B cell (primary cell): ENCODE measurements at regions not wholly inside any gene's neighbourhood (a gene's known extent, or its start where the extent isn't known, plus 50 kb on each side); places are given as distances from the start of the nearest gene placed in this dataset.
"Not testable (repeated sequence)": the region's sequence is repeated elsewhere in the genome, so short reads cannot be mapped to it uniquely, and the experiment has no call there.

Source experiments
- ATAC-seq: fragments of 200-7000 bp; cut with Tn5 transposase; one replicate; pipeline ENCODE4 v1.10.0; 2021; ENCODE audit warnings: low read depth, mild to moderate bottlenecking, moderate number of reproducible peaks, moderate library complexity
- CTCF ChIA-PET: fragments of 350-600 bp; sonication (Branson Sonifier 250); formaldehyde crosslinking; loops from one replicate; lab custom pipeline; 2021; ENCODE audit warnings: antibody characterized with exemption, inconsistent platforms; lab: Charles Lee
- POLR2A ChIA-PET: fragments of 350-600 bp; sonication (Branson Sonifier 250); formaldehyde crosslinking; loops from one replicate; lab custom pipeline; 2021; ENCODE audit warnings: antibody characterized with exemption; lab: Charles Lee
- DNase-seq: peaks from one replicate; pipeline ENCODE4 v3.0.0; 2013
- H2AFZ ChIP-seq: 2 replicates; pipeline ENCODE4 v1.6.1; 2012; ENCODE audit warnings: mild to moderate bottlenecking, low read depth, low read length; ENCODE audit not compliant: insufficient read depth, poor library complexity, severe bottlenecking
- H3K27ac ChIP-seq, 2 donors: 1 replicate in 1 of 2; 2 replicates in 1 of 2; pipeline ENCODE4 v1.5.1; 2012 to 2013; ENCODE audit warnings: low read length in 2 of 2, mild to moderate bottlenecking in 2 of 2, moderate library complexity in 1 of 2
- H3K27me3 ChIP-seq, 4 experiments: fragments of 200-600 bp in 1 of 4; sonication (generic) in 1 of 4; replicated peaks in 1 of 4; 1 replicate in 2 of 4; 2 replicates in 2 of 4; pipeline versions ENCODE4 v1.6.1 to v1.7.0; 2013 to 2016; ENCODE audit warnings: low read length in 3 of 4, mild to moderate bottlenecking in 2 of 4, mixed read lengths in 1 of 4, moderate library complexity in 1 of 4; ENCODE audit not compliant: insufficient read depth in 4 of 4, control insufficient read depth in 3 of 4; ENCODE audit errors: control extremely low read depth in 1 of 4
- H3K36me3 ChIP-seq, 2 experiments: replicated peaks in 1 of 2; 1 replicate in 1 of 2; 2 replicates in 1 of 2; pipeline versions ENCODE4 v1.6.1 to v1.7.1; 2013; ENCODE audit warnings: low read length in 1 of 2; ENCODE audit not compliant: insufficient read depth in 2 of 2, control insufficient read depth in 1 of 2; ENCODE audit errors: control extremely low read depth in 1 of 2, extremely low read depth in 1 of 2
- H3K4me1 ChIP-seq, 2 donors: fragments of 200-600 bp in 1 of 2; sonication (generic) in 1 of 2; 1 replicate in 1 of 2; 2 replicates in 1 of 2; pipeline versions ENCODE4 v1.5.1 to v1.6.1; 2013 to 2017; ENCODE audit warnings: low read length in 2 of 2; ENCODE audit not compliant: control insufficient read depth in 2 of 2, insufficient read depth in 2 of 2
- H3K4me2 ChIP-seq: replicated peaks from 2 replicates; pipeline ENCODE3; 2012; ENCODE audit warnings: mild to moderate bottlenecking, low read depth, low read length; ENCODE audit not compliant: poor library complexity, severe bottlenecking
- H3K4me3 ChIP-seq, 5 experiments: fragments of 200-600 bp in 1 of 5; sonication (generic) in 1 of 5; 1 replicate in 3 of 5; 2 replicates in 2 of 5; pipeline versions ENCODE4 v1.5.1 to v1.7.0; 2011 to 2016; ENCODE audit warnings: low read length in 4 of 5, mild to moderate bottlenecking in 4 of 5, low read depth in 2 of 5, control low read depth in 1 of 5, moderate library complexity in 1 of 5; ENCODE audit not compliant: insufficient read depth in 1 of 5; ENCODE audit errors: control extremely low read depth in 1 of 5, extremely low read depth in 1 of 5
- H3K79me2 ChIP-seq: fragments of 200-600 bp; sonication (generic); one replicate; pipeline ENCODE4 v1.6.0; 2016; ENCODE audit warnings: low read length; ENCODE audit not compliant: control insufficient read depth, insufficient read depth
- H3K9ac ChIP-seq: fragments of 200-600 bp; sonication (generic); 2 replicates; pipeline ENCODE4 v1.6.1; 2017; ENCODE audit warnings: mild to moderate bottlenecking, low read length, moderate library complexity
- H3K9me3 ChIP-seq, 3 donors: one replicate each; pipeline versions ENCODE4 v1.6.1 to v1.7.1; 2013; ENCODE audit warnings: low read length in 2 of 3; ENCODE audit not compliant: control insufficient read depth in 2 of 3, insufficient read depth in 1 of 3; ENCODE audit errors: control extremely low read depth in 1 of 3
- H4K20me1 ChIP-seq: 2 replicates; pipeline ENCODE4 v1.6.0; 2012; ENCODE audit warnings: mild to moderate bottlenecking, low read length; ENCODE audit not compliant: insufficient read depth, control insufficient read depth, poor library complexity, severe bottlenecking
- H3K27ac Mint-ChIP-seq: one replicate; pipeline ENCODE4 v1.8.0; 2021; ENCODE audit warnings: mixed read lengths
- H3K27me3 Mint-ChIP-seq: one replicate; pipeline ENCODE4 v1.8.0; 2021; ENCODE audit warnings: mixed read lengths
- H3K4me1 Mint-ChIP-seq: one replicate; pipeline ENCODE4 v1.8.0; 2021; ENCODE audit warnings: mixed read lengths
- H3K4me3 Mint-ChIP-seq: one replicate; pipeline ENCODE4 v1.8.0; 2021; ENCODE audit warnings: mixed read lengths
- H3K9me3 Mint-ChIP-seq: one replicate; pipeline ENCODE4 v1.8.0; 2022; ENCODE audit warnings: mixed read lengths; ENCODE audit not compliant: insufficient read depth
- CTCF ChIP-seq: fragments of 200-600 bp; IDR thresholded peaks from one replicate; pipeline ENCODE4 v1.8.0; 2022; ENCODE audit warnings: antibody characterized with exemption, mild to moderate bottlenecking
- EZH2 ChIP-seq: IDR thresholded peaks from 2 replicates; pipeline ENCODE4 v1.6.1; 2012; ENCODE audit warnings: borderline replicate concordance, low read depth, mild to moderate bottlenecking, moderate library complexity, low read length; ENCODE audit not compliant: insufficient read depth, poor library complexity, severe bottlenecking
- WGBS: methylation state at CpG from one replicate; pipeline ENCODE4 v1.1.5; 2013; ENCODE audit warnings: missing lambda C conversion rate; ENCODE audit not compliant: insufficient coverage; 5-methylcytosine and 5-hydroxymethylcytosine counted together
- intact Hi-C: fragments of 100-400 bp; cut with micrococcal nuclease; formaldehyde crosslinking; loops from one replicate; pipeline ENCODE4 v1.10.0; 2022

- DNase-seq (no peak), ATAC-seq (no peak)
- Histone ChIP-seq H4K20me1 (no peaks in the 10 kb centered on the region), H3K4me3 (no peak overlapping the region), H3K27me3 (no peaks in the 10 kb centered on the region), H3K9me3 (no peaks in the 10 kb centered on the region), H3K4me1 (no peaks in the 10 kb centered on the region), H3K79me2 (no peaks in the 10 kb centered on the region), H3K36me3 (no peaks in the 10 kb centered on the region), H3K4me2 (no peak overlapping the region), H3K9ac (no peak overlapping the region), H3K27ac (no peak overlapping the region), H2AFZ (no peak overlapping the region)
- H3K9me3 Mint-ChIP-seq: peaks cover 2% of the 10 kb centered on the region
- CTCF ChIA-PET: no interaction called here
- H3K4me1 Mint-ChIP-seq: no peaks in the 10 kb centered on the region
- intact Hi-C loops: no loop called here
- H3K27me3 Mint-ChIP-seq: no peaks in the 10 kb centered on the region
- no peak overlapping the region for H3K4me3 Mint-ChIP-seq
- no peak overlapping the region for H3K27ac Mint-ChIP-seq
- WGBS: no CpG with 5 or more reads among the region's 1 CpG
- TF ChIP-seq EZH2 (no peak), CTCF (no peak)
- POLR2A ChIA-PET: no interaction called here
Measured at GRCh38 chr5:43833961-43834360, 231.0 kb downstream of the NNT start.

GRCh38 chr5:43824325-43824964, 221.5 kb downstream of the NNT start:
- H3K36me3 ChIP-seq, H3K4me1 ChIP-seq, H4K20me1 ChIP-seq, CTCF ChIA-PET, H3K79me2 ChIP-seq, DNase-seq, POLR2A ChIA-PET, H3K4me2 ChIP-seq, H3K4me3 ChIP-seq, H3K4me3 Mint-ChIP-seq, H2AFZ ChIP-seq, H3K27me3 ChIP-seq, H3K27ac ChIP-seq, H3K27me3 Mint-ChIP-seq, ATAC-seq, H3K9ac ChIP-seq, H3K4me1 Mint-ChIP-seq, H3K27ac Mint-ChIP-seq: not testable (repeated sequence)
- H3K9me3 ChIP-seq: peaks cover 0 to 11% (median 0%) of the 10 kb centered on the region in 3 donors
- intact Hi-C loops: loop anchor here (5.0 kb wide), 1 partner anchor 157 kb away; no protein-coding TSS in a partner anchor
- 96% methylated on average over 12 of the region's 26 CpGs for WGBS
- peaks cover 11% of the 10 kb centered on the region for H3K9me3 Mint-ChIP-seq

- H3K27ac ChIP-seq, H3K27me3 ChIP-seq, H3K4me3 ChIP-seq, H2AFZ ChIP-seq, H3K27ac Mint-ChIP-seq, H3K9ac ChIP-seq, intact Hi-C loops, ATAC-seq, H3K4me2 ChIP-seq, H3K4me1 Mint-ChIP-seq, CTCF ChIA-PET, H3K4me3 Mint-ChIP-seq, H3K27me3 Mint-ChIP-seq, H3K79me2 ChIP-seq, H3K4me1 ChIP-seq, DNase-seq, H3K36me3 ChIP-seq, H4K20me1 ChIP-seq, POLR2A ChIA-PET: not testable (repeated sequence)
- peaks cover 16% of the 10 kb centered on the region for H3K9me3 Mint-ChIP-seq
- peaks cover 0 to 19% (median 16%) of the 10 kb centered on the region in 3 donors for H3K9me3 ChIP-seq
- no CpG with 5 or more reads among the region's 1 CpG for WGBS
Measured at GRCh38 chr5:43818394-43818793, 215.4 kb downstream of the NNT start.
